IPS-18a (cell line): ENCODE measurements at regions not wholly inside any gene's neighbourhood (a gene's known extent, or its start where the extent isn't known, plus 50 kb on each side); places are given as distances from the start of the nearest gene placed in this dataset.
"Not testable (repeated sequence)": the region's sequence is repeated elsewhere in the genome, so short reads cannot be mapped to it uniquely, and the experiment has no call there.

ENCODE experiments used
- H3K27ac ChIP-seq: one replicate; pipeline ENCODE4 v1.5.1; 2013; ENCODE audit warnings: low read length
- H3K27me3 ChIP-seq: one replicate; pipeline ENCODE4 v1.6.1; 2013; ENCODE audit warnings: mild to moderate bottlenecking, low read length; ENCODE audit not compliant: control insufficient read depth, insufficient read depth
- H3K36me3 ChIP-seq: one replicate; pipeline ENCODE4 v1.6.1; 2013; ENCODE audit warnings: low read depth, low read length; ENCODE audit not compliant: control insufficient read depth
- H3K4me1 ChIP-seq: one replicate; pipeline ENCODE4 v1.6.1; 2013; ENCODE audit warnings: low read depth, low read length; ENCODE audit not compliant: control insufficient read depth
- H3K4me3 ChIP-seq: one replicate; pipeline ENCODE4 v1.5.1; 2013; ENCODE audit warnings: low read length
- H3K9ac ChIP-seq: one replicate; pipeline ENCODE4 v1.6.1; 2013; ENCODE audit warnings: mild to moderate bottlenecking, low read length, moderate library complexity
- H3K9me3 ChIP-seq: one replicate; pipeline ENCODE4 v1.6.1; 2013; ENCODE audit warnings: low read depth, low read length; ENCODE audit not compliant: control insufficient read depth

- Histone ChIP-seq H3K36me3 (no peaks in the 10 kb centered on the region), H3K4me3 (no peak overlapping the region), H3K27me3 (no peaks in the 10 kb centered on the region), H3K27ac (no peak overlapping the region), H3K9me3 (no peaks in the 10 kb centered on the region), H3K4me1 (peaks cover 8% of the 10 kb centered on the region), H3K9ac (no peak overlapping the region)
Measured at GRCh38 chr10:60479305-60480020, 89.8 kb upstream of the ANK3 start.

- no peak overlapping the region for H3K9ac ChIP-seq
- H3K4me1 ChIP-seq, result peaks cover 8% of the 10 kb centered on the region
- no peak overlapping the region for H3K4me3 ChIP-seq
- H3K36me3 ChIP-seq, result no peaks in the 10 kb centered on the region
- no peaks in the 10 kb centered on the region for H3K9me3 ChIP-seq
- H3K27ac ChIP-seq, result no peak overlapping the region
- H3K27me3 ChIP-seq, result no peaks in the 10 kb centered on the region
Measured at GRCh38 chr10:60476451-60476850, 86.8 kb upstream of the ANK3 start.

- Histone ChIP-seq H3K4me1 (no peaks in the 10 kb centered on the region), H3K9me3 (no peaks in the 10 kb centered on the region), H3K27me3 (no peaks in the 10 kb centered on the region), H3K27ac (no peak overlapping the region), H3K9ac (no peak overlapping the region), H3K36me3 (no peaks in the 10 kb centered on the region), H3K4me3 (no peak overlapping the region)
Measured at GRCh38 chr10:60473557-60473956, 83.9 kb upstream of the ANK3 start.

GRCh38 chr10:60470091-60470490, 80.4 kb upstream of the ANK3 start:
- no peak overlapping the region for H3K27ac ChIP-seq
- H3K4me3 ChIP-seq, result no peak overlapping the region

GRCh38 chr10:60469147-60469546, 79.5 kb upstream of the ANK3 start:
- H3K27ac ChIP-seq, H3K36me3 ChIP-seq, H3K27me3 ChIP-seq, H3K9ac ChIP-seq, H3K4me3 ChIP-seq, H3K4me1 ChIP-seq, H3K9me3 ChIP-seq: not testable (repeated sequence)

More at GRCh38 chr10:60470091-60470490, 80.4 kb upstream of the ANK3 start:
- H3K9me3 ChIP-seq, result no peaks in the 10 kb centered on the region
- no peak overlapping the region for H3K9ac ChIP-seq
- no peaks in the 10 kb centered on the region for H3K27me3 ChIP-seq
- H3K4me1 ChIP-seq, result no peaks in the 10 kb centered on the region
- no peaks in the 10 kb centered on the region for H3K36me3 ChIP-seq

- H3K9ac ChIP-seq, result no peak overlapping the region
- no peak overlapping the region for H3K27ac ChIP-seq
- H3K4me1 ChIP-seq, result no peaks in the 10 kb centered on the region
- H3K9me3 ChIP-seq, result no peaks in the 10 kb centered on the region
- H3K4me3 ChIP-seq, result no peak overlapping the region
- H3K27me3 ChIP-seq, result no peaks in the 10 kb centered on the region
- no peaks in the 10 kb centered on the region for H3K36me3 ChIP-seq
Measured at GRCh38 chr10:60467202-60467546, 77.5 kb upstream of the ANK3 start.

- H3K9me3 ChIP-seq, result no peaks in the 10 kb centered on the region
- no peak overlapping the region for H3K4me3 ChIP-seq
- H3K9ac ChIP-seq, result no peak overlapping the region
- no peak overlapping the region for H3K27ac ChIP-seq
- no peaks in the 10 kb centered on the region for H3K27me3 ChIP-seq
- H3K4me1 ChIP-seq, result peaks cover 5% of the 10 kb centered on the region
- no peaks in the 10 kb centered on the region for H3K36me3 ChIP-seq
Measured at GRCh38 chr10:60466267-60467201, 76.9 kb upstream of the ANK3 start.

GRCh38 chr10:60465801-60466200, 76.1 kb upstream of the ANK3 start:
- H3K4me1 ChIP-seq, result peaks cover 8% of the 10 kb centered on the region
- H3K27me3 ChIP-seq, result no peaks in the 10 kb centered on the region
- no peaks in the 10 kb centered on the region for H3K9me3 ChIP-seq
- H3K27ac ChIP-seq, result no peak overlapping the region
- no peak overlapping the region for H3K4me3 ChIP-seq
- no peaks in the 10 kb centered on the region for H3K36me3 ChIP-seq
- no peak overlapping the region for H3K9ac ChIP-seq

GRCh38 chr10:60464659-60465058, 75.0 kb upstream of the ANK3 start:
- Histone ChIP-seq H3K27me3 (no peaks in the 10 kb centered on the region), H3K27ac (no peak overlapping the region), H3K9me3 (no peaks in the 10 kb centered on the region), H3K4me3 (no peak overlapping the region), H3K4me1 (peaks cover 8% of the 10 kb centered on the region), H3K36me3 (no peaks in the 10 kb centered on the region), H3K9ac (no peak overlapping the region)

GRCh38 chr10:60463746-60464145, 74.1 kb upstream of the ANK3 start:
- Histone ChIP-seq H3K36me3 (no peaks in the 10 kb centered on the region), H3K9ac (no peak overlapping the region), H3K4me3 (no peak overlapping the region), H3K4me1 (peaks cover 8% of the 10 kb centered on the region), H3K27me3 (no peaks in the 10 kb centered on the region), H3K27ac (no peak overlapping the region), H3K9me3 (no peaks in the 10 kb centered on the region)

GRCh38 chr10:60461688-60462087, 72.0 kb upstream of the ANK3 start:
- peaks cover 8% of the 10 kb centered on the region for H3K4me1 ChIP-seq
- no peaks in the 10 kb centered on the region for H3K36me3 ChIP-seq
- H3K9ac ChIP-seq, result no peak overlapping the region
- no peak overlapping the region for H3K27ac ChIP-seq
- H3K4me3 ChIP-seq, result no peak overlapping the region
- no peaks in the 10 kb centered on the region for H3K27me3 ChIP-seq
- H3K9me3 ChIP-seq, result no peaks in the 10 kb centered on the region
